ENCODE measurements at regions not wholly inside any gene's neighbourhood (a gene's known extent, or its start where the extent isn't known, plus 50 kb on each side); places are given as distances from the start of the nearest gene placed in this dataset.
"Not testable (repeated sequence)": the region's sequence is repeated elsewhere in the genome, so short reads cannot be mapped to it uniquely, and the experiment has no call there.

DNA sequence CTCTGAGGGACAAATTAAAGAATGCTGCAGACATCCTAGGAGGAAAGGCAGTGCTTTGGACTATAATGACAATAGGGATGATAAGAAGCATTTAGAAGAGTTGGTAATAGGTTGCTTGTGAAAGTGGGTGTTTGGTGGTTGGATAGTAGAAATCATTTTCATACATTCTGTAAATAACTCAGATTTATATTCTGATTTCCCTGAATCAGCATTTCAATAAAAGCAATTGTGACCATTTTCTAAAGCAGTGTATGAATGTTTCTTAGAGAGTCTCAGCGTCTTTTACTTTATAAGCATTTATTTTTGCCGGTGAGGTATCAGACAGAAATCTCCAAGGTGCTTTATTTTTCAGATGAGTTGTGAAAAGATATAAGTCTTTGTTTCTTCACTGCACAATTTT is 1099.0 kb upstream of the LRRTM1 start:
- Histone ChIP-seq H3K9me3 (ENCODE audit: insufficient read depth, low read depth, low read length) (no peaks in the 10 kb centered on the region), H3K27ac (ENCODE audit: low read depth, low read length) (no peak overlapping the region), H3K9ac (ENCODE audit: low read depth, low read length) (no peak overlapping the region), H3K4me3 (ENCODE audit: low read length) (no peak overlapping the region), H3K27me3 (ENCODE audit: insufficient read depth, low read length) (no peaks in the 10 kb centered on the region), H3K4me1 (ENCODE audit: insufficient read depth, low read length) (peaks cover 5% of the 10 kb centered on the region; the same call in 1 of the 2 replicates), H3K36me3 (ENCODE audit: insufficient read depth, low read length) (no peaks in the 10 kb centered on the region)
- WGBS = 83% methylated on average over 2 of the region's 2 CpGs

DNA sequence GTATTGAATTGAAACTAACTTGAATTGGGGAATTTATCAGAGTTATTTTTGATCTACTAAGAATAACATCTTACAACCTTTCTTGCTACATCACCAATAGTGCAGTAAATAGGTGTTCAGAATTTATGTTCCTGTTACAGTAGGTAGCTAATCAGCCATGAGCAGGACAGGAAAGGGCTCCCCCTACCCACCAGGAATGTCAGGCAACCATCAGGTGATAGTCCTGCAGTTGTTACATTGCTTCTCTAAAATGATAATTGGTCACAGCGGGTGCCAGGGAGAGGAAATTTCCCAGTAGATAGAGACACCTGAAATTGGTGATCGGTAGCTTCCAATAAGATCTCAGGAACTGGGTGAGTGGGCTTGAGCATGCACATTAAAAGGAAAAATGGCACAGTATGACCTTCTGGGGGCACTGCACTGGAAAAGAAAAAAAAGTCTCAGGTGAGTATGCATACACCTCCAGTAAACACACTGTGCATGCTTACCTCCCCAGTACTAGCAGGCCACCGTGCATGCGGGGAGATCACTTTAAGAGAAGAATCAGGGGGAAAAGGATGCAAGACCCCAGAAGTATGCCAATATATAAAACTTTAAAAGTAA is 1092.0 kb upstream of the LRRTM1 start:
- no peak overlapping the region for H3K4me3 ChIP-seq (ENCODE audit: low read length)
- no peaks in the 10 kb centered on the region for H3K27me3 ChIP-seq (ENCODE audit: insufficient read depth, low read length)
- WGBS = 94% methylated on average over 4 of the region's 4 CpGs
- no peak overlapping the region for H3K9ac ChIP-seq (ENCODE audit: low read depth, low read length)
- no peaks in the 10 kb centered on the region for H3K36me3 ChIP-seq (ENCODE audit: insufficient read depth, low read length)
- no peak overlapping the region for H3K27ac ChIP-seq (ENCODE audit: low read depth, low read length)
- H3K4me1 ChIP-seq (ENCODE audit: insufficient read depth, low read length) = peaks cover 43% of the 10 kb centered on the region
- no peaks in the 10 kb centered on the region for H3K9me3 ChIP-seq (ENCODE audit: insufficient read depth, low read depth, low read length)

DNA sequence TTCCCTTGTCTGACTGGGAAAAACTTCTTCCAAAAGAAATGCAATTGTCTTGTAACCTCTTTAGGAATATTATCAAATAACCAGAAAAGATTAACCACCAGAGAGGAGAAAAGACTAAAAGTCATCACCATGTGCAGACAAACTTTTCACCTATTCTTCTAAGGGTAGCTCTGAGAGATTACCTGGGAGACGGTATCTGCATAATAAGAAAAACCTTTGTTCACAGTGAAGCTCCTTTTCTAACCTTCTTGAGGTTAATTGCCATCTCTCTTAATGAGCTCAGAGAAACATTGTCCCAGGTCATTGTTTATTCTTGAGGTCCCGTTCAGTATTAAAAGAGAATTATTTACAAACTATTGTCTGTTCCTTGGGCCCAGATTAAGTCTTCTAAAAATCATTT is 1091.2 kb upstream of the LRRTM1 start:
- Histone ChIP-seq H3K9ac (ENCODE audit: low read depth, low read length) (no peak overlapping the region), H3K27me3 (ENCODE audit: insufficient read depth, low read length) (no peaks in the 10 kb centered on the region), H3K9me3 (ENCODE audit: insufficient read depth, low read depth, low read length) (no peaks in the 10 kb centered on the region), H3K4me3 (ENCODE audit: low read length) (no peak overlapping the region), H3K36me3 (ENCODE audit: insufficient read depth, low read length) (no peaks in the 10 kb centered on the region), H3K4me1 (ENCODE audit: insufficient read depth, low read length) (peaks cover 43% of the 10 kb centered on the region), H3K27ac (ENCODE audit: low read depth, low read length) (peak overlapping the region; percentile 70)
- WGBS = 41% methylated on average over 2 of the region's 2 CpGs

DNA sequence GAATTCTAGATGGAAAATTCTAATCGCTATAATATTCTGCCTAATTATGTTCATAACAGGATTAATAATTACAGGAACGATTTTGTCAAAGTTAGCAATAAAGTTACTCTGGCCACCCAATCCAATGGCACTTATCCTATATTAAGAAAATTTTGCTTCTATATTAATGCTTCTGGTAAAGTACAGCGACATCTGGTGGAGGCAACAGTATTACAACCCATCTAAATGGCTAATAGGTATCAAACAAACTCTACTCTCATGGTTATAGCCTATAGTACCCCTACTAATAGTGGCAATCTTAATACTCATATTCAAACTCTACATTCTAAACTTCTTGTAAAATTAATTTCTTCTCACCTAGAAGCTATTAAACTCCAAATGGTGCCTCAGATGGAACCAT is 1084.7 kb upstream of the LRRTM1 start:
- no peaks in the 10 kb centered on the region for H3K36me3 ChIP-seq (ENCODE audit: insufficient read depth, low read length)
- H3K9ac ChIP-seq (ENCODE audit: low read depth, low read length) = no peak overlapping the region
- no peak overlapping the region for H3K4me3 ChIP-seq (ENCODE audit: low read length)
- peaks cover 9% of the 10 kb centered on the region for H3K4me1 ChIP-seq (ENCODE audit: insufficient read depth, low read length)
- H3K9me3 ChIP-seq (ENCODE audit: insufficient read depth, low read depth, low read length) = peaks cover 11% of the 10 kb centered on the region
- no peaks in the 10 kb centered on the region for H3K27me3 ChIP-seq (ENCODE audit: insufficient read depth, low read length)
- 87% methylated on average over 2 of the region's 3 CpGs for WGBS
- H3K27ac ChIP-seq (ENCODE audit: low read depth, low read length) = no peak overlapping the region

DNA sequence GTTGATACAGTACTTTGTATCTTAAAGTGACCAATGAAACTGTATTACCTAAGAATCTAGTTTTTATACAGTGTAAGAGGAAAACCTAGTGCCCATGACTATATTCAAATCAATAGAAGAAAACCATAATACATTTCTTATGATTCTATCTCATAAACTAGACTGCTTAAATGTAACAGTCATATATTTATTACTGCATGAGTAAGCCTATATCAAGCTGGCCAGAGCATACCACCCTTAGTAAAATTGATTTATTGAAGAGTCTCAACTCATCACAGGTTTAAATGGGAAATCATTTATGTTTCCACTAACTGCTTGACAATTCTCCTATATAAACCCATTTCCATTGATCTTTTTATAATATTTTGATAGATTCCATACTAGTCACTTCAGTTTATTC is 1059.2 kb upstream of the LRRTM1 start:
- Histone ChIP-seq H3K4me3 (ENCODE audit: low read length) (no peak overlapping the region), H3K36me3 (ENCODE audit: insufficient read depth, low read length) (no peaks in the 10 kb centered on the region), H3K27ac (ENCODE audit: low read depth, low read length) (no peak overlapping the region), H3K27me3 (ENCODE audit: insufficient read depth, low read length) (no peaks in the 10 kb centered on the region), H3K9ac (ENCODE audit: low read depth, low read length) (no peak overlapping the region), H3K9me3 (ENCODE audit: insufficient read depth, low read depth, low read length) (no peaks in the 10 kb centered on the region), H3K4me1 (ENCODE audit: insufficient read depth, low read length) (no peaks in the 10 kb centered on the region)

DNA sequence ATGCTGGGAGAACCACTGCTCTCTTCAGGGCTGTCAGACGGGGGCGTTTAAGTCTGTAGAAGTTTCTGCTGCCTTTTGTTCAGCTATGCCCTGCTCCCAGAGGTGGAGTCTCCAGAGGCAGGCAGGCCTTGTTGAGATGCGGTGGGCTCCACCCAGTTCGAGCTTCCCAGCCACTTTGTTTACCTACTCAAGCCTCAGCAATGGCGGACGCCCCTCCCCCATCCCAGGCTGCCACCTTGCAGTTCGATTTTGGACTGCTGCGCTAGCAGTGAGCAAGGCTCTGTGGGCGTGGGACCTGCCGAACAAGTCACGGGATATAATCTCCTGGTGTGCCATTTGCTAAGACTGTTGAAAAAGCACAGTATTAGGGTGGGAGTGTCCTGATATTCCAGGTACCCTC is 1057.9 kb upstream of the LRRTM1 start:
- WGBS = 96% methylated on average over 11 of the region's 11 CpGs
- H3K4me1 ChIP-seq (ENCODE audit: insufficient read depth, low read length); H3K27me3 ChIP-seq (ENCODE audit: insufficient read depth, low read length); H3K9ac ChIP-seq (ENCODE audit: low read depth, low read length); H3K27ac ChIP-seq (ENCODE audit: low read depth, low read length); H3K36me3 ChIP-seq (ENCODE audit: insufficient read depth, low read length); H3K9me3 ChIP-seq (ENCODE audit: insufficient read depth, low read depth, low read length); H3K4me3 ChIP-seq (ENCODE audit: low read length): not testable (repeated sequence)

DNA sequence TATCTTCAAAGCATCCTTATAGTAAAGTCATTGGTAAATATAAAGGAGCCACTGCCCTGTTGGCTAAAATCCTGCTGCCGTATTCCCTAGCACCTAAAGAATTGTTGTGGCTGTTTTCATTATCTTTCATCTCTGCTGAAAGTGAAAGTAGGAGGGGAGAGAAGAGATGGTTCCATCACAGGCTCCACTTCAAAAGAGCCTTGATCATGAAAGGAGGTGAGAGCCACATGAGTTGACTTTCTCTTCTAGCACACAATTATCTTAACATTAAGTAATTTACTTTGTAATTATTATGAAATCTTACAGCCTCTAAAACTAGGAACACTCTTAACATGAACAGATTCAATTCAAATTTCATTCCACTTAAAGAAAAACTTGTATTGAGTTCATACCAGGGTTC is 1050.9 kb upstream of the LRRTM1 start:
- Histone ChIP-seq H3K27ac (ENCODE audit: low read depth, low read length) (no peak overlapping the region), H3K36me3 (ENCODE audit: insufficient read depth, low read length) (no peaks in the 10 kb centered on the region), H3K27me3 (ENCODE audit: insufficient read depth, low read length) (no peaks in the 10 kb centered on the region), H3K9ac (ENCODE audit: low read depth, low read length) (no peak overlapping the region), H3K4me3 (ENCODE audit: low read length) (no peak overlapping the region), H3K9me3 (ENCODE audit: insufficient read depth, low read depth, low read length) (no peaks in the 10 kb centered on the region), H3K4me1 (ENCODE audit: insufficient read depth, low read length) (no peaks in the 10 kb centered on the region)
- 100% methylated on average over 1 of the region's 1 CpG for WGBS

DNA sequence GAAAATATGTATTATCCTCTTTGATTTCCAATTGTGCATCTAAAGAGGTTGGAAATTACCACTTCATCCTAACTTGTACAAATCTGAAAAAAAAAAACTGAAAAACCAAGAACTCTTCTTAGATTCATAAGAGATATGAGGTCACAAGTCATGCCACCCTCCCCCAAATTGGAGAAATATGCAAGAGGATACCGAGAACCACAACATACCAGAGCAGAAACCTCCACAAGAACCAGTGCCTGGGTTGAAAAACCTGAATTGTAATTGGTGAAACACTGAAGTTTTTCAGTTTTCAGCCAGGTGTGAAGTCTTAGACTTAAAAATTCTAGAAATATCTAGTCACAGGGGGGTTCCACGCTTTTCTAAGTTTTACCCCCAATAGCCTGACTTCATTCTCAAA is 1029.5 kb upstream of the LRRTM1 start:
- Histone ChIP-seq H3K4me3 (ENCODE audit: low read length) (no peak overlapping the region), H3K27me3 (ENCODE audit: insufficient read depth, low read length) (no peaks in the 10 kb centered on the region), H3K9me3 (ENCODE audit: insufficient read depth, low read depth, low read length) (no peaks in the 10 kb centered on the region), H3K4me1 (ENCODE audit: insufficient read depth, low read length) (no peaks in the 10 kb centered on the region), H3K27ac (ENCODE audit: low read depth, low read length) (no peak overlapping the region), H3K9ac (ENCODE audit: low read depth, low read length) (no peak overlapping the region), H3K36me3 (ENCODE audit: insufficient read depth, low read length) (no peaks in the 10 kb centered on the region)
- whole genome bisulfite sequencing = 100% methylated on average over 2 of the region's 2 CpGs

DNA sequence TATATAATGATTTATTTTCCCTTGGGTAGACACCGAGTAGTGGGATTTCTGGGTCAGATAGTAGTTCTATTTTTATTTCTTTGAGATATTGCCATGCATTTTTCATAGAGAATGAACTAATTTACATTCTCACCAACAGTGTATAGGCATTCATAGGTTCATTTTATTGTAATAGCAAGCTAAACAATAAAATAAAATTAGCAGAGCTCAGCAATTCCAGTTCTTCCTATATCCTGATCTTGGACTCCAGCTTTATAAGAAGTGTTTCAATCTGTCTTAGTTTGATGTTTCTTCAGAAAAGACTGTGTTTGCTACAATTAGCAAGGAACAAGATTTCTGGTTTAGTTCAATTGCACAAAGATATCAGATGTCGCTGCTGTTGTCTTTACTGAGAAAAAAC is 1024.4 kb upstream of the LRRTM1 start:
- H3K36me3 ChIP-seq (ENCODE audit: insufficient read depth, low read length) = no peaks in the 10 kb centered on the region
- 89% methylated on average over 1 of the region's 2 CpGs for WGBS
- no peak overlapping the region for H3K9ac ChIP-seq (ENCODE audit: low read depth, low read length)
- H3K9me3 ChIP-seq (ENCODE audit: insufficient read depth, low read depth, low read length) = no peaks in the 10 kb centered on the region
- no peaks in the 10 kb centered on the region for H3K27me3 ChIP-seq (ENCODE audit: insufficient read depth, low read length)
- no peak overlapping the region for H3K4me3 ChIP-seq (ENCODE audit: low read length)
- no peak overlapping the region for H3K27ac ChIP-seq (ENCODE audit: low read depth, low read length)
- H3K4me1 ChIP-seq (ENCODE audit: insufficient read depth, low read length) = no peaks in the 10 kb centered on the region

DNA sequence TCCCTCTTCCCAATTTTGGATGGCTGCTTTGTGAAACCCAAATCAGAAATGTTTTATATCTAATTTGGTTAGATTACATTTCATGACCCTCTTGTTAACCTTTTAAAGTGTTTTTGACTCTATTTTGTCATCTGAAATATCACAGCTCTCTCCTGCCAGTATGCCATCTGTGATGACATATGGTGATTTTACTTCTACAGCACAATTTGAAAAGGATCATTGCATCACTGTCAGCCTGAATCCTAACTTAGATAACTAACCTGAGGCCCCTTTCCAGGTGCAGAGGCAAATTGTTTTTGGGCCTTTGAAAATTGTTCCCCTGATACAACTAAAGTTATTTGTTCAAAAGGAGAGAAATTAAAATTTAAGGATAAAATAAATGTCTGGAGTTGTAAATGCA is 1023.4 kb upstream of the LRRTM1 start:
- Histone ChIP-seq H3K36me3 (ENCODE audit: insufficient read depth, low read length) (no peaks in the 10 kb centered on the region), H3K9ac (ENCODE audit: low read depth, low read length) (no peak overlapping the region), H3K27ac (ENCODE audit: low read depth, low read length) (no peak overlapping the region), H3K4me3 (ENCODE audit: low read length) (no peak overlapping the region), H3K9me3 (ENCODE audit: insufficient read depth, low read depth, low read length) (no peaks in the 10 kb centered on the region), H3K4me1 (ENCODE audit: insufficient read depth, low read length) (no peaks in the 10 kb centered on the region), H3K27me3 (ENCODE audit: insufficient read depth, low read length) (no peaks in the 10 kb centered on the region)

DNA sequence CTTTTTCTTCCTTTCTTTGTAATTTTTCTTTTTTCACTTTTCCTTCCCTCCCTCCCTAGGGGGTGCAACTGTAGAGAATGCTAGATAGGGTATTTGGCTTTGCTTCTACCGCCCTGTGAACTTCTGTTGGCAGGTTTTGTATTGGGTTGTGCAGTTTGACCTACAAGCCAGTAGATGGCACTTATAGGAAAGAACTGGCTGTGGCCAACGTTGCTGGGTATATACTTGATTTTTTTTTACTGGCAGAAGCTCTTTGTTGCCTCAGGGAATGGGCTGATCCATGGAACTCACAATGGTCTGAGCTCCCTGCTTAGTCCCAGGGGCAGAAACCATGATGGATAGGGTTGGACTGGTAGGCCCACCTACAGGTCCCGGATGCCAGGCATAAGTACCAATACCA is 1019.5 kb upstream of the LRRTM1 start:
- no peaks in the 10 kb centered on the region for H3K36me3 ChIP-seq (ENCODE audit: insufficient read depth, low read length)
- H3K27ac ChIP-seq (ENCODE audit: low read depth, low read length) = no peak overlapping the region
- no peaks in the 10 kb centered on the region for H3K9me3 ChIP-seq (ENCODE audit: insufficient read depth, low read depth, low read length)
- no peaks in the 10 kb centered on the region for H3K4me1 ChIP-seq (ENCODE audit: insufficient read depth, low read length)
- no peaks in the 10 kb centered on the region for H3K27me3 ChIP-seq (ENCODE audit: insufficient read depth, low read length)
- H3K9ac ChIP-seq (ENCODE audit: low read depth, low read length) = no peak overlapping the region
- WGBS = 49% methylated on average over 3 of the region's 3 CpGs
- H3K4me3 ChIP-seq (ENCODE audit: low read length) = no peak overlapping the region

DNA sequence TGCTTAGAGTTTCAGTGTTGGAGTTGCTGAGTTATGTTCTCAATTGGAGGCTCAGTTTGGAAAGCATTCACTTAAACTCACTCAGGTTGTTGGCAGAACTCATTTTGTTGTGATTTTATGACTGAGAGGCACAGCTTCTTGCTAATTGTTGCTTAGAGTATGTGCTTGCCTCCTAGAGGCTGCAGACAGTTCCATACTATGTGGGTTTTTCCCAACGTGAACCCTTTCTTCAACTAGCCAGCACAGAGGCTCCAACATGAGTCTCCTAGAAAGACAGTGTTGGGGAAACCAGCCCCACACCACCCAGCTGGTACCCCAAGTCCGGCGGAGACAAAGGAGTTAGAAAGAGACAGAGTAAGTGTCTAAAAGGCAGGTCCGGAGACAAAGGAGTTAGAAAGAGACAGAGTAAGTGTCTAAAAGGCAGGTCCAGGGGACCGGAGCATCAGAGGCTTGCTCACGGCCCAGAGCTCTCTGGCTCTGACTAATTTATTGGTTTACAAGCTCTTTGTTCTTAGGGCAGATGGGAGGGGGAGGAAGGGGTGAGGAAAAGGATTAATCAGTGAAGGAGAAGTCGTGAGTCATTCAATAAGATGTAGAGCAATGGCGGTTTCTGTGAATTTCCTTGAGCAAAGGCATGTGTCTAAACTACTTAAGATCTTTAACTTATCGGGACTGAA is 999.7 kb upstream of the LRRTM1 start:
- Histone ChIP-seq H3K27ac (ENCODE audit: low read depth, low read length) (peak overlapping the region; percentile 53), H3K9ac (ENCODE audit: low read depth, low read length) (no peak overlapping the region; the same call in 1 of the 2 replicates), H3K9me3 (ENCODE audit: insufficient read depth, low read depth, low read length) (peaks cover 10% of the 10 kb centered on the region; the same call in 1 of the 2 replicates), H3K4me3 (ENCODE audit: low read length) (no peak overlapping the region), H3K27me3 (ENCODE audit: insufficient read depth, low read length) (no peaks in the 10 kb centered on the region), H3K36me3 (ENCODE audit: insufficient read depth, low read length) (no peaks in the 10 kb centered on the region), H3K4me1 (ENCODE audit: insufficient read depth, low read length) (no peaks in the 10 kb centered on the region; the same call in 1 of the 2 replicates)
- 56% methylated on average over 9 of the region's 9 CpGs for WGBS

Measured in HUES64 (cell line).